ENCODE measurements at regions not wholly inside any gene's neighbourhood (a gene's known extent, or its start where the extent isn't known, plus 50 kb on each side); places are given as distances from the start of the nearest gene placed in this dataset.

GRCh38 chr14:62103464-62103863 is 341.2 kb downstream of the SNAPC1 start:
- Mint-ChIP-seq H3K9me3 (no peaks in the 10 kb centered on the region), H3K36me3 (ENCODE audit: low read depth) (no peaks in the 10 kb centered on the region), H3K4me1 (peaks cover 2% of the 10 kb centered on the region), H3K27ac (no peak overlapping the region), H3K4me3 (no peak overlapping the region), H3K27me3 (ENCODE audit: low read depth, poor library complexity) (peaks cover 4% of the 10 kb centered on the region)
- TF ChIP-seq, protein P1, sequence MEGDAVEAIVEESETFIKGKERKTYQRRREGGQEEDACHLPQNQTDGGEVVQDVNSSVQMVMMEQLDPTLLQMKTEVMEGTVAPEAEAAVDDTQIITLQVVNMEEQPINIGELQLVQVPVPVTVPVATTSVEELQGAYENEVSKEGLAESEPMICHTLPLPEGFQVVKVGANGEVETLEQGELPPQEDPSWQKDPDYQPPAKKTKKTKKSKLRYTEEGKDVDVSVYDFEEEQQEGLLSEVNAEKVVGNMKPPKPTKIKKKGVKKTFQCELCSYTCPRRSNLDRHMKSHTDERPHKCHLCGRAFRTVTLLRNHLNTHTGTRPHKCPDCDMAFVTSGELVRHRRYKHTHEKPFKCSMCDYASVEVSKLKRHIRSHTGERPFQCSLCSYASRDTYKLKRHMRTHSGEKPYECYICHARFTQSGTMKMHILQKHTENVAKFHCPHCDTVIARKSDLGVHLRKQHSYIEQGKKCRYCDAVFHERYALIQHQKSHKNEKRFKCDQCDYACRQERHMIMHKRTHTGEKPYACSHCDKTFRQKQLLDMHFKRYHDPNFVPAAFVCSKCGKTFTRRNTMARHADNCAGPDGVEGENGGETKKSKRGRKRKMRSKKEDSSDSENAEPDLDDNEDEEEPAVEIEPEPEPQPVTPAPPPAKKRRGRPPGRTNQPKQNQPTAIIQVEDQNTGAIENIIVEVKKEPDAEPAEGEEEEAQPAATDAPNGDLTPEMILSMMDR (IDR thresholded peaks at IDR 0.05) = no peak
- no peak for DNase-seq

DNA sequence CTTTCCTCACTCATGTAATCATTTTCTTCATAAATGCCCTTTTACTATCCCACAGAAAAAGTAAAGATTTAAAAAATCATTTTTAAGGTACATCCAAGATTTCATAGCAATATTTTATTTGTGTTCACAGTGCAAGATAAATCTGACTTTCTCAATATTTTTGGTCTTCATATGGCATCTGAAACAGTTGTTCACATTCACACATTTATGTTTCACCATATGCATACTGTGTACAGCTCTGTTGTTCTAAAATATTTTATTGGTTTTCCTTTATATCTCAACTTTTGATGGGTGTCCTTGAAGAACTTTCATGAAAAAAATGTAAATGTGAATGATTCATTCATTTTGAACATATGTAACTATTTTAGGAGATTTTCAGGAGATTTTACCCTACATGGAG is 348.7 kb downstream of the SNAPC1 start:
- no peaks in the 10 kb centered on the region for H3K4me1 Mint-ChIP-seq
- DNase-seq = no peak
- no peak overlapping the region for H3K27ac Mint-ChIP-seq
- TF ChIP-seq, protein P1 (IDR thresholded peaks at IDR 0.05) = no peak
- no peaks in the 10 kb centered on the region for H3K36me3 Mint-ChIP-seq (ENCODE audit: low read depth)
- H3K9me3 Mint-ChIP-seq = no peaks in the 10 kb centered on the region
- no peak overlapping the region for H3K4me3 Mint-ChIP-seq
- peaks cover 40% of the 10 kb centered on the region for H3K27me3 Mint-ChIP-seq (ENCODE audit: low read depth, poor library complexity)

- Mint-ChIP-seq H3K4me1 (peaks cover 9% of the 10 kb centered on the region), H3K4me3 (peak overlapping the region; percentile 86), H3K27ac (no peak overlapping the region), H3K36me3 (ENCODE audit: low read depth) (no peaks in the 10 kb centered on the region), H3K9me3 (no peaks in the 10 kb centered on the region), H3K27me3 (ENCODE audit: low read depth, poor library complexity) (peaks cover 83% of the 10 kb centered on the region)
- DNase-seq = peak; percentile 92
- TF ChIP-seq, protein P1 (IDR thresholded peaks at IDR 0.05) = peak; percentile 47
These were observed 355.0 kb downstream of the SNAPC1 start for GRCh38 chr14:62117010-62117750.

DNA sequence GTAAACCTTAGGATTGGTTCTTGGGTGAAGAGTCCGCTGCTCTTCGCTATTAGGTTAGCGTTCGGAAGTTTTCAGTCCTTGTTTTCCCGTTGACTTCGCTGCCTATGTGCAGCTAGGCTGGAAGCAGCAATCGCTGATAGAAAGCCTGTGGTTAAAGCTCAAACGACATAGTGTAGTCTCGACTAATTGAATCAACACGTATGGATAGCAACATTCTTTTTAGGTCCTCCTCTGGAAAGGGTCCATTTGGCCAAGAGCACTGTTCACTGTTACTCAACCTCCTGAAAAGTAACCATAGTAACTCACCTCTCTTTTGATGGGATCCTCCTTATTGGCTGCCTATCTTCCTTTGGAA is 355.5 kb downstream of the SNAPC1 start:
- H3K4me1 Mint-ChIP-seq = peaks cover 9% of the 10 kb centered on the region
- TF ChIP-seq, protein P1 (IDR thresholded peaks at IDR 0.05) = no peak
- H3K27me3 Mint-ChIP-seq (ENCODE audit: low read depth, poor library complexity) = peaks cover 87% of the 10 kb centered on the region
- H3K27ac Mint-ChIP-seq = no peak overlapping the region
- H3K4me3 Mint-ChIP-seq = peak overlapping the region; percentile 86
- no peaks in the 10 kb centered on the region for H3K36me3 Mint-ChIP-seq (ENCODE audit: low read depth)
- no peaks in the 10 kb centered on the region for H3K9me3 Mint-ChIP-seq
- DNase-seq = no peak

DNA sequence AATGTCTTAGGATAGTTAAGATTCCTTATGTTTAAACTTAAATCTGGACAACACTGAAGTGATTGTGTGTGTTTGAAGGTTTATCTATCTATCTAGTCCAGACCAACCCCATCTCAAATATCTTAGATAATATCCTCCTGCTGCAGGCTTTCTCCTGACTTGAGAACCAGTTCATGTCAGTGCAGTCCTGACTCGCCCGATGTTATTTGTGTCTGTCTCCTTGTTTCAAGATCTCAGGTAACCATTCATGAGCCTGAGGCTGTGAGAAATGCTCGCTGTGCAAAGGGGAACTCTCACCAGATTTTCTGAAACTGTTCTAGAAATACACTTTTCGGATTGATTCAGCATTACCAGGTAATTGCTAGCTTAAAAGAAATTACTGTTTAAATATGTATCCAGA is 356.2 kb downstream of the SNAPC1 start:
- H3K9me3 Mint-ChIP-seq = no peaks in the 10 kb centered on the region
- DNase-seq = no peak
- H3K4me1 Mint-ChIP-seq = peaks cover 9% of the 10 kb centered on the region
- H3K27me3 Mint-ChIP-seq (ENCODE audit: low read depth, poor library complexity) = peaks cover 82% of the 10 kb centered on the region
- no peak overlapping the region for H3K27ac Mint-ChIP-seq
- H3K36me3 Mint-ChIP-seq (ENCODE audit: low read depth) = no peaks in the 10 kb centered on the region
- peak overlapping the region; percentile 18 for H3K4me3 Mint-ChIP-seq
- TF ChIP-seq, protein P1 (IDR thresholded peaks at IDR 0.05) = no peak

- no peaks in the 10 kb centered on the region for H3K9me3 Mint-ChIP-seq
- no peaks in the 10 kb centered on the region for H3K36me3 Mint-ChIP-seq (ENCODE audit: low read depth)
- TF ChIP-seq, protein P1 (IDR thresholded peaks at IDR 0.05) = no peak
- peaks cover 9% of the 10 kb centered on the region for H3K4me1 Mint-ChIP-seq
- no peak overlapping the region for H3K27ac Mint-ChIP-seq
- H3K27me3 Mint-ChIP-seq (ENCODE audit: low read depth, poor library complexity) = peaks cover 79% of the 10 kb centered on the region
- no peak overlapping the region for H3K4me3 Mint-ChIP-seq
- no peak for DNase-seq
These were observed 356.7 kb downstream of the SNAPC1 start for GRCh38 chr14:62118871-62119270.
